ENCODE measurements at regions not wholly inside any gene's neighbourhood (a gene's known extent, or its start where the extent isn't known, plus 50 kb on each side); places are given as distances from the start of the nearest gene placed in this dataset.

DNA sequence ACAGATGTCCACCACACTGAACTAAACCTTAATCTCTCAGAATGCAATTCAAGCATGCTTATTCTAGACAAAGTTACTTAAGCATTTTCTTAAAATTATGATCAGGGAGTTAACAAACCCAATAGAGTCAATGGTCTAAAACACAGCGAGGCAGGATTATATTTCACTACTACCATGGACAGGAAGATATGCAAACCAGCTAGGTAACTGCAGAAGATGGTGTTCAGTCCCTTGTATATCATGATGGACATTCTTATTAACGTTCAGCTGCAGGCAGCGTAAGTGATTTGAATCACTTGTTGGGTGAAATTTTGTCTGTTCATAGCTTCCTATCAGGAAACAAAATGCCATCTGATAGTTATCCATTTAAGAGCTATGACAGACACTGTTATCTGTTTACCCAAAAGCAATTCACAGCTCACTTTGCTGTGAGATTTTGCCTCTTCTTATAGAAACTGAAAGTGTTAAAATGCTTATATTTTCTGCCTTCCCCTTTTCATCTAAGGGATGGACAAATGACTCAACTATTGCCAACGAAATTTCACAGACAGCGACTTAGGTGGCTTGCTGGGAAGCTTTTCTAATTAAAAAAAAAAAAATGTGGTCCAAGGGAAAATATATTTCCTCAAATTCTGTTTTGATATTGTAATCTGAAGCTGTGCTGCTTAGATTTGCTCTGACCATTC, 591.9 kb downstream of the DACH1 start:
- Mint-ChIP-seq H3K4me1 (ENCODE audit: low read depth, unreplicated experiment) (no peaks in the 10 kb centered on the region), H3K36me3 (ENCODE audit: insufficient read depth, unreplicated experiment) (no peaks in the 10 kb centered on the region), H3K4me3 (ENCODE audit: low read depth, unreplicated experiment) (no peak overlapping the region), H3K9me3 (ENCODE audit: low read depth, unreplicated experiment) (no peaks in the 10 kb centered on the region), H3K27me3 (ENCODE audit: unreplicated experiment) (no peaks in the 10 kb centered on the region), H3K27ac (ENCODE audit: unreplicated experiment) (no peak overlapping the region)
- BruUV-seq (replicated peaks): no TSS peak
- DNase-seq: no peak
- TF ChIP-seq, protein P1, sequence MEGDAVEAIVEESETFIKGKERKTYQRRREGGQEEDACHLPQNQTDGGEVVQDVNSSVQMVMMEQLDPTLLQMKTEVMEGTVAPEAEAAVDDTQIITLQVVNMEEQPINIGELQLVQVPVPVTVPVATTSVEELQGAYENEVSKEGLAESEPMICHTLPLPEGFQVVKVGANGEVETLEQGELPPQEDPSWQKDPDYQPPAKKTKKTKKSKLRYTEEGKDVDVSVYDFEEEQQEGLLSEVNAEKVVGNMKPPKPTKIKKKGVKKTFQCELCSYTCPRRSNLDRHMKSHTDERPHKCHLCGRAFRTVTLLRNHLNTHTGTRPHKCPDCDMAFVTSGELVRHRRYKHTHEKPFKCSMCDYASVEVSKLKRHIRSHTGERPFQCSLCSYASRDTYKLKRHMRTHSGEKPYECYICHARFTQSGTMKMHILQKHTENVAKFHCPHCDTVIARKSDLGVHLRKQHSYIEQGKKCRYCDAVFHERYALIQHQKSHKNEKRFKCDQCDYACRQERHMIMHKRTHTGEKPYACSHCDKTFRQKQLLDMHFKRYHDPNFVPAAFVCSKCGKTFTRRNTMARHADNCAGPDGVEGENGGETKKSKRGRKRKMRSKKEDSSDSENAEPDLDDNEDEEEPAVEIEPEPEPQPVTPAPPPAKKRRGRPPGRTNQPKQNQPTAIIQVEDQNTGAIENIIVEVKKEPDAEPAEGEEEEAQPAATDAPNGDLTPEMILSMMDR (IDR thresholded peaks at IDR 0.05; ENCODE audit: unreplicated experiment): no peak
- intact Hi-C loops (cut with micrococcal nuclease; ENCODE audit: unreplicated experiment): no loop called here
- CTCF ChIA-PET: no interaction called here

GRCh38 chr13:71261256-71261655, 605.7 kb downstream of the DACH1 start:
- Mint-ChIP-seq H3K27me3 (ENCODE audit: unreplicated experiment) (no peaks in the 10 kb centered on the region), H3K4me3 (ENCODE audit: low read depth, unreplicated experiment) (no peak overlapping the region), H3K27ac (ENCODE audit: unreplicated experiment) (no peak overlapping the region), H3K36me3 (ENCODE audit: insufficient read depth, unreplicated experiment) (no peaks in the 10 kb centered on the region), H3K4me1 (ENCODE audit: low read depth, unreplicated experiment) (no peaks in the 10 kb centered on the region), H3K9me3 (ENCODE audit: low read depth, unreplicated experiment) (peaks cover 2% of the 10 kb centered on the region)
- intact Hi-C loops (cut with micrococcal nuclease; ENCODE audit: unreplicated experiment): no loop called here
- CTCF ChIA-PET: no interaction called here
- no TSS peak for BruUV-seq (replicated peaks)
- DNase-seq: no peak
- TF ChIP-seq, protein P1 (IDR thresholded peaks at IDR 0.05; ENCODE audit: unreplicated experiment): no peak

DNA sequence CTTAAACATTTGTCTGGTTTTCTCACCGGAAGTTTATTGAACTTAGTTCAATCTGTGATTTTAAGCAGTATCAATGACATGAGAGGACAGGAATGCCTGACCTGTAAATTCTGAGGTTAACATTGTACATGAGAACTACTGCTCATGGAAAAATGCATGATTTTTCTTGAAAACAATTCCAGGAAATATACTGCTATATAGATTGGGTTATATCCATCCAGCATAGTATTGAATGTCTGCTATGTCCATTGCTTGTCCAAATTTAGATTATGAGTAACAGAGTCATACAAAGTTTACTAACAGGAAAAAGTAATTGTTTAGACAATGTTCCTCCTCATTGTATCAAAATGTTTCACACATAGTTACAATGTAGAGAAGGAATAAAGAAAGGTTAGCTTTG, 606.8 kb downstream of the DACH1 start:
- Mint-ChIP-seq H3K27me3 (ENCODE audit: unreplicated experiment) (no peaks in the 10 kb centered on the region), H3K4me3 (ENCODE audit: low read depth, unreplicated experiment) (no peak overlapping the region), H3K36me3 (ENCODE audit: insufficient read depth, unreplicated experiment) (no peaks in the 10 kb centered on the region), H3K9me3 (ENCODE audit: low read depth, unreplicated experiment) (peaks cover 2% of the 10 kb centered on the region), H3K27ac (ENCODE audit: unreplicated experiment) (no peak overlapping the region), H3K4me1 (ENCODE audit: low read depth, unreplicated experiment) (no peaks in the 10 kb centered on the region)
- TF ChIP-seq, protein P1 (IDR thresholded peaks at IDR 0.05; ENCODE audit: unreplicated experiment): no peak
- no TSS peak for BruUV-seq (replicated peaks)
- intact Hi-C loops (cut with micrococcal nuclease; ENCODE audit: unreplicated experiment): no loop called here
- no peak for DNase-seq
- CTCF ChIA-PET: no interaction called here

GRCh38 chr13:71255633-71256032, 611.4 kb downstream of the DACH1 start:
- intact Hi-C loops (cut with micrococcal nuclease; ENCODE audit: unreplicated experiment): no loop called here
- Mint-ChIP-seq H3K36me3 (ENCODE audit: insufficient read depth, unreplicated experiment) (no peaks in the 10 kb centered on the region), H3K4me3 (ENCODE audit: low read depth, unreplicated experiment) (no peak overlapping the region), H3K9me3 (ENCODE audit: low read depth, unreplicated experiment) (no peaks in the 10 kb centered on the region), H3K27me3 (ENCODE audit: unreplicated experiment) (no peaks in the 10 kb centered on the region), H3K4me1 (ENCODE audit: low read depth, unreplicated experiment) (no peaks in the 10 kb centered on the region), H3K27ac (ENCODE audit: unreplicated experiment) (no peak overlapping the region)
- CTCF ChIA-PET: no interaction called here
- no peak for DNase-seq
- BruUV-seq (replicated peaks): no TSS peak
- TF ChIP-seq, protein P1 (IDR thresholded peaks at IDR 0.05; ENCODE audit: unreplicated experiment): no peak

Data from Calu3 (cell line).